ENCODE measurements at regions not wholly inside any gene's neighbourhood (a gene's known extent, or its start where the extent isn't known, plus 50 kb on each side); places are given as distances from the start of the nearest gene placed in this dataset.
A peak's percentile ranks its signal among the peaks of the same experiment; 100 is the strongest.
"Not testable (repeated sequence)": the region's sequence is repeated elsewhere in the genome, so short reads cannot be mapped to it uniquely, and the experiment has no call there.

DNA sequence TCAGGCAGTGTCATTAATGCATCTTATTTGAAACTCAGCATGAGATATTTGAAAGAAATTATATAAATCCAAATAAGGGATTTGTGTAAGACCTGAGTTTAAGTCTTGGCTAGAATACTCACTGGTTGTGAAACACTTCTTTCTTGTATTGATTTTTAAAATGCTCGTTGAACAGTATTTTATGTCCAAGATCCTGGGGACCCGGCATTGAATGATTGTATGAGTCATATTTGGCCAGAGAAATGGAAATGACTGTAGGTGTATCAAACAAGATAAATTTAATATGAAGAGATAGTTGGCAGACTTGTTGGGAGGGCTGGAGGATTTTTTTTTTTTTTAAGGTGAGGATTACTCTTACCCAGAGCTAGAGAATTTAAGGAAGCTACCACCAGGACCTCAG is 606.1 kb upstream of the CPEB2 start:
- DNase-seq: no peak

DNA sequence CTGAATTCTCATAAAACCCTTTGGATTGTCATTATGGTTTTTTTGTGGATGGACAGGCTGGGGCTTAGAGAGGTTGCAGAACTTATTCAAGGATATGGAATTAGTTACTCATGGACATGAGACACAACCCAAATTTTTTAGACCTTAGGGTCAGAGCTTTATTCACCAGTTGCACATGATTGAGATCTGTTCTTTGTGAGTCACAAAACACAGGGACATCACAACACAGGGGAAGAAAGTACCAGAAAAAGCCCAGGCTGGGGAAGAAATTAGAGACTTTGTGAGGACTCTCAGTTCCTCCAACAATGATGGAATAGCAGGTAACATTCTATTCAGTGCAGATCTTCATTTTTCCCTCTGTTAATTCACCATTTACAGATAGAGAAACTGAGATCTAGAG is 602.4 kb upstream of the CPEB2 start:
- DNase-seq: no peak

DNA sequence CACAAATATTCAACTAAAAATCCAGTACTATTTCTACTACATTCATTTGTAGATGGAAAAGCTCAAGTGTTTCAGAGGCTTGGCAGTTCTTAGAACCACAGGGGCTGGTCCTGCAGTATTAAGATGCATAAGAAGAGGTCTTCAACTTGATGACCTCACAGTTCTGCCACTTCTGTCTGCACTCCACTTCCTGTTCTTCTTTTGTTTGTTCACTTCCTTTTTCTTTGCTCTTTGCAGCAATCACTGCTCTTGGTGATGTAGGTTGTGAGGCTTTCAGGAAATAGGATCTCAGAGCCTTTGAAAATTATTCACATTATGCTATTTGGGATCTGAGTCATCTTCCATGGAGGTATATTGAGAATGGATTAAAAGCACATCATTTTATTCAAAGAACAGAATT is 602.0 kb upstream of the CPEB2 start:
- DNase-seq: peak; percentile 29 to 44

DNA sequence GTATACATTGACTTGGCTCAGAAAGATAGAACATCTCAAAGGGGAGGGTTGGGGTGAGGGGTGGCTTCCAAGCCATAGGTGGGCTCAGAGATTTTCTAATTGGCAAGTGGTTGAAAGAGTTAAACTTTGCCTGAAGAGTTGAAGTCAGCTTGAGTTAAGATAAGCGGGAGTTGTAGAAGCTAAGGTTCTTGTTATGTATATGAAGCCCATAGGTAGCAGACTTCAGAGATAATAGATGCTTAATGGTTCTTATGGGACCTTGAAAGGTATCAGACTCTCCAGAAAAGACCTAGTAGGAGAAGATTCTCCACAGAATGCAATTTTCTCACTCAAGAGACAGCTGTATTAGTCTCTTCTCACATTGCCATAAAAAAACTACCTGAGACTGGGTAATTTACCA is 599.1 kb upstream of the CPEB2 start:
- no peak for DNase-seq

DNA sequence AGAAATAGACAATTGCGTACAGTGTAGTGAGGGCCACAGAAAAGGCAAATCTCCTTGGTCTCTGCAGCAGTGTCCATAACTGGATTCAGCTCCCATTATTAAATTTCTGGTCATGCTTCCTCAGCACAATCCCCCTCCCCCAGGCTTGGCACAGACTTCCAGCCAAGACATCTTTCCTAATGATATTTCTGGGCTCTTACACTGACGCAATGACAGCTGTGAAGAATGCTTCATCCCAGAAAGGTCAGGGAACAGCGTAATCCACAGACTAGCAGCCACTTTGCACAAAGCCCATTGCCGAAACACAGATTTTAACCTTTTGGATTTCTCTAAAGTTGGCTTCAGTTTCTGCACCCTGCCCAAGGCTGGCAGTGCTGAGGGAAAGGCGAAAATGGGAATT is 597.6 kb upstream of the CPEB2 start:
- no peak for DNase-seq

DNA sequence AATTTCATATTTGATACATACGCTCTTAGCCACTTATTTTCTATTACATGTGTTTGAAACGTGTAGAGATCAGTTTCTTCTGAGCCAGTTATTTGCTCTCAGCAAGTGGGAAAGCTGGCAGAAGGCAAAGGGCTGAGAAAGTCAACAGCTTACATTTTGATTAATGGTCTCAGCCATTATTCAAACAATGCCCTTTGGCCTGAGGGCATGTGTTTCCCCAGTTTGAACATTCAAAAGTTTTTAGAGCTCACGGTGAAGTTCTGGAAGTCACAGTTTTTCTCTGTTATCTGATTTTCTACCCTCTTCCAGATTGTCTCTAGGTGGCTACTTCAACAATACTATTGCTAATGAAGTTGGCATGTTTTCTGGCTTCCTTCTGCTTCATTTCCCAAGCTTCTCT is 591.8 kb upstream of the CPEB2 start:
- DNase-seq: no peak

DNA sequence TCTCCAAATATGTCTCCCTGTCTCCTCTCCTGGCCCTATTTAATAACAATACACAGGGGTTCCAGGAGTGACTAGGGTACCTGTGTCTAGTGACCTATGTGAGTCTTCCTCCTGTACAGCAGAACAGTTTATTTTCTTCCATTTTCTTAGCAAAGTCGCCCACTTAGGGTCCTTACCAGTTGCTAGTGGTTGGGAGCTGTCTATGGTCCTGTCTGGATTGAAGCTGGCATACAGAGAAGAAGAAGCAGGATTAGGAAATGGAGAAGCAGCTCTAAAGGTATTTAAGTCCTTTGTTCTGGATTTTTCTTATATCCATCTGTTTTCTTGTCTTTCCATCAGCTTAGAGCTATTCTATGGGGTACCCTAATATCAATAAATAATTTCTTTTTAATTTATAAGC is 587.1 kb upstream of the CPEB2 start:
- DNase-seq: no peak

DNA sequence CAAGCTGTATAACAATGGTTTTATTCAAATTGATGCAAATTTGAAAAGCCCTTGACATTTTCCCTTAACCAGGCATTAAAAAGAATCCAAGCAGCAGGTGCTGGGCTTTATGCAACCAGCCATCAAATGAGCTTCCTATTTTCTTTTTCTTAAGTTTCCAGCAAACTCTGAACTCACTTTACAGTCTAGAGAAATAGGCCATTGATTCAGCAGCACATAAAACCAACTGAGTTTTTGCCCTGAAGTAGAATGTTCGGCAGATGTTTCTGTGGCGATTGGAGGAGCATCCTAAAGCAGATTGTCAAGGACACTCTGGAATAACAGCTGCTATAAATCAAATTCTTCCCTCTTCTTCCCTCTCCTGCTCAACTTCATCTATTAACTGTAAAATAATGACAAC is 582.8 kb upstream of the CPEB2 start:
- no peak for DNase-seq

DNA sequence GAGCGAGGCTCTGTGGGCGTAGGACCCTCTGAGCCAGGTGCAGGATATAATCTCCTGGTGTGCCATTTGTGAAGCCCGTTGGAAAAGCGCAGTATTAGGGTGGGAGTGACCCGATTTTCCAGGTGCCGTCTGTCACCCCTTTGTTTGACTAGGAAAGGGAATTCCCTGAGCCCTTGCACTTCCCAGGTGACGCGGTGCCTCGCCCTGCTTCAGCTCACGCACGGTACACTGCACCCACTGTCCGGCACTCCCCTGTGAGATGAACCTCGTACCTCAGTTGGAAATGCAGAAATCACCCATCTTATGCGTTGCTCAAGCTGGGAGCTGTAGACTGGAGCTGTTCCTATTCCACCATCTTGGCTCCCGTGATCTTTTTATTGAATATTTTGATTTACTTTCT is 576.0 kb upstream of the CPEB2 start:
- not testable (repeated sequence) for DNase-seq

DNA sequence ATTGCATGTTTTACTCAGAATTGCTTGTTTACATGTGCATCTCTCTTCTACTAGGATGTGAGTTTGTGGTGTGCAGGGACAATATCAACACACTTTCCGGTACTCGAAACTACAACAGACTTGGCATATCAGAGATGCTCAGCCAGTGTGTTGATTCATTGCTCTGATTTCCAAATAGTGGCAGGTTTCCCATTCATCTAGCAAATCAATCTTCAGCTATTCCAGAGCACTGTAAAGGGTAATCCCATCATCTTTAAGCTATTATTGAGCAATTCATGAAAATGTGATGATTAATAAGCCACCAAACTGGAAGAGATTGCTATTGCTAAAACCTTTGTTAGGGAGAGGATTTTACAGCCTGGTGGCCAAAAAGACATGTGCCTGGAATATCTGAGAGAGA is 574.2 kb upstream of the CPEB2 start:
- no peak for DNase-seq

DNA sequence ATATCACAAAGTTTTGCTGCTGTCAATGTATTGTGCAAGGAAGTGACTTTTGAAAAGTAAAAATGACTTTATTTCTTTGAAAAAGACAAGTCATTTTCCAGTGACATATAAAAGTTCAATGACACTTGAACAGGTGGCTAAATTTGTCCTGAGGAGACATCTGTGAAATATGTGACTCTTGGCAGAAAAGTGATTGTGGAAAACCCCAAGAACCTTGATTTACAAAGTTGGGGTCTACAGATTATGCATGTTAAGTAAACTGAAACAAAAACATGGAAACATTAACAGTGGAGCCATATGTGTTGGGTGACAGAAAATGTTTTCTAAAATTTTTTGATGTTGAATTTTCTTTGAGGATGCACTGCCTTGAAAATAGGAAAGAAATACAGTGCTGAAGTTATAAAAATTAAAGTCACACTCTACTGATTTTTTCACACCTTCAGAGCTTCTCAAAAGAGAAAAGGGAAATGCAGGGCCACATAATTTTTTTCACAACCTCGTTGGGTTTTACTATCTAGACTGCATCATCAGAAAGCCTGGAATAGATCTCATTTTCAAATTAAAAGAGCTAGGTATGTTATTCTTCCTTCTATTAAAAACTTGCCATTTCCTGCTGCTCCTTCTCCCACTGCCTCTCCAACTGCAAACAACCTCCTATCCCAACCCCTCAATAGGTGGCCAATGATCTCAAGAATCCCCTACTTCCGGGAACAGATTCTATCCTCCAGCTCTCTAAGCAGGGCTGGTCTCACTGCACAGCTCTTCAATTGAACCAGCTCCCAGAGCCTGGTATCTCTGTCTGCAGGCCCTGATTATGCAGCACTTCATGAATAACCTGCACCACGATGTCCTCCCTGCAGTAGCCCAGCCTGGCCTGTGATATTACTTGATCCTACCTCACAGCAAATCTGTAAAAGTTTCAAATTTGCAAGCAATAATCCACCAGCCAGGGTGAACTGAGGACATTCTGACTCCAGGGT is 570.8 kb upstream of the CPEB2 start:
- no peak for DNase-seq

DNA sequence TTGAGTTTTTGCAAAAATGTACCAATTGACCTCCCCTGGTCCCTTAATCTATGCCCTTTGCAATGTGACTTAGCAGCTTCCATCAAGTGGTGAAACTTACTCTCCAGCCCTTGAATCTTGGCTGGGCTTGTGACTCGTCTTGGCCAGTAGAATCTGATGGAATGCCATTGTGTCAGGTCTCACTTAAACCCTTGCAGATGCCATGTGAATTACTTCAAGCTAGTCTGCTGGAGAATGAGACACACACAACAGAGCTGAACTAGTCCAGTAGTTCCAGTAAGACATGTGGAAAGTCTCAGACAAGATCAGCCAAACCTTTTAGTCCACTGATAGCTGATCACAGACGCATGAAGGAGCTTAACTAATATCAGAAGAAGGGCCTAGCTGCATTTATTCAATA is 567.8 kb upstream of the CPEB2 start:
- no peak for DNase-seq

DNA sequence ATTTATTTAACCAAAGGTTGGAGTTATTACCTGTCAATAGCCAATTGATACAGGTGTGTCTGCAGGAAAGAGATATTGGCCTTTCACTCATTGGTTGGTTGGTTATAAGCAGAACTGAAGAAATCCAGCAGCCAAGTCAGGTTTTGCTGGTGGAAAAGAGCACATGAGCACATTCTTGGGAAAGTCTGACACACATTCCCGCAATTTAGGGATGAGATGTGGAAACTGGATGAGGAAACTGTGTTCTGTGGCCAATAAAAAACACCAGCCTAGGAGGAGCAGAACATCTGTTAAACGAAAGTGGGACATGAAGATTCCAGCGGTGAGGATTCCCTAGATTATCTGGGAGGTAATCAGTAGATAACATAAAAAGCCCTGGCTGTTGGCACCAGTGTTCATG is 567.4 kb upstream of the CPEB2 start:
- no peak for DNase-seq

DNA sequence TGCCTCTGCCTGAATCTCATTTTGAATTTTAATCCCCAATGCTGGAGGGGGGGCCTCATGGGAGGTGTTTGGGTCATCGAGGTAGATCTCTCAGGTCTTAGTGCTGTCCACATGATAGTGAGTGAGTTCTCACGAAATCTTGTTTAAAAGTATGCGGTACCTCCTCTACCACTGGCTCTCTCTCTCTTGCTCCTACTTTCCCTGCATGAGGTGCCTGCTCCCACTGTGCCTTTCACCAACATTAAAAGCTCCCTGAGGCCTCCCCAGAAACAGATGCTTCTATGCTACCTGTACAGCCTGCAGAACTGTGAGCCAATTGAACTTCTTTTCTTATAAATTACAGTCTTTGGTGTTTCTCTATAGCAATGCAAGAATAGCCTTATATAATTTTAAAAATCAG is 560.7 kb upstream of the CPEB2 start:
- DNase-seq: no peak

DNA sequence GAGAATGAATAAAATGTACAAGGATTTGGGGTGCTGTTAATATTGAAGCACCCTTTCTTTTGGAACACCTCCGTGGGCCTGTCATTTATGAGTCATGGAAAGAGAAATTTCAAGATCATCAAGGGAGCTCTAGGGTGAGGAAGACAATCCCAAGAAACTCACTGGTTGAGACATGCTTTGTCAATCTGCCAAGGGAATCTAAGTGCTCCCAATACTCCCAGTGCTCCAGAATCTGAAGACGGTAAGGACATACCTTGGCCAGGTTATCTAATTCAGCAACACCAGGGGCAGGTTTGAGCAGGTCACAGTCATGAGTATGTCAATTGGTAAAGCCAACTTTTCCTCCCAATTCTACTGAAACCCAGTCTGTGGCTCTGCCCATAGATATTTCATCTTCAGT is 556.4 kb upstream of the CPEB2 start:
- no peak for DNase-seq

DNA sequence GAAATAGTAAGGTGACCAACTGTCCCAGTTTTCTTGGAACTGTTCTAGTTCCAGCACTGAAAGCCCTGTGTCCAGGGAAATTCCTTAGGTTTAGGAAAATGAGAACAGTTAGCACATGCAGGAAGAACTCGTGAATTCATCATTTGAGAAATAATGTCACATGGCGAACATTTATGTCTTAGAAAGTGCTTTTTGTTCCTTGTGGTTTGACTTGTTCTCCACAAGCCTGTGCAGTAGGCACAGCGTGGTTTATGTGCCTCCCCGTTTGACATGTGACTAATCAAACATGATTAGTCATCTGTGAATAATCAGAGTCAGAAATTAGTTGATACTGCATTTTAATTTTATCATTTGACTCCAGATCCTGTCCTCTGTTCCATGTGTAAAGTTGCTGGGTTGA is 556.0 kb upstream of the CPEB2 start:
- peak in 1 of 2 donors; percentile 16 for DNase-seq

DNA sequence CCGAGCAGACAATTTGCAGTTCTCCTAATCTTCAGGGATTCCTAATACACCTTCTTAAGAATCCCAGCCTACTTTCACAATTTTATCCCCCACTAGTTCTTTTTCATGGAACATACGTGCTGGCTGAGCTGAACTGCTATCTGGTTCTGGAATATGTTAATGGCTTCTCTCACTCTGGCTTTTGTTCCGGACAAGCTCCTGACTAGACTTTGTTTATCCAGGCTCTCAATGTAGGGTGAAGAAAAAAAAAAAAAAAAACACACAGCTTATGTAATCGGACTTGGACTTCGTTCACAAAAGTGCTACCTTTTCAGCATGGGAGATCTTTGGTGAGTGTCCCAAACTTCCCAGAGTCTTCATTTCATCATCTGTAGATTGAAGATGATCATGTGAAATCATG is 555.4 kb upstream of the CPEB2 start:
- no peak for DNase-seq

DNA sequence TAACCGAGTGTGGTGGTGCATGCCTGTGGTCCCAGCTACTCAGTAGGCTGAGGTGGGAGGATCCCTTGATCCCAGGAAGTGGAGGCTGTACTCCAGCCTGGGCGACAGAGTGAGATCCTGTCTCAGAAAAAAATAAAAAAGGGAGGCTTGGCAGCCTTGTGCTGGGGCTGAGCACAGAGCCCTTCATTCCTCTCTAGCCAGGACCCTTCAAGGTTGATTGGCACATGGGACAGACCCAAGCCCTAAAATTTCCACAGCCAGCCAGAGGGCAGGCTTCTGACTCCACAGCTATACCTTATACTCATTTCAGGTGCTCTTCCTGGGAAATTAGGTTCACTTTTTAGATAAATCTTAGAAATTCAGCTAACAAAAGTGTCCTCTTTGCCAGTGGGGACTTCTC is 553.0 kb upstream of the CPEB2 start:
- no peak for DNase-seq

DNA sequence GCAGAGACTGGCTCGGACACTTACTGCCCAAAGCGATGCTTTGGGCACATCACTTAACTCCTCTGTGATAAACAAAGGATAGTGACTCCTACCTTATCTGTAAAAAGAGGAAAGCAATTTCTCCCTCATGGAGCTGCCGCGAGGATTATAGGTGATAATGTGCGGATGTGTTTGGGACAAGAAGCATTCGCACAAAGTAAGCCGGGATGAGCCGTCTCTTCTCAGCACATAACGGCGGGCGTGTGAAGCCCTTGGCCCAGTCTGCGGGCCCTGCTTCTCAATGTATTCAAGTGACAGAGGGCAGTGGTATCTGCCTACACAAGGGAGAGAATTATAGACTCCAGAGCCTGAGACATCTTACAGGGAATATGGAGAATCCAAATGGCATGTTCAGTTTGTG is 550.3 kb upstream of the CPEB2 start:
- DNase-seq: no peak

DNA sequence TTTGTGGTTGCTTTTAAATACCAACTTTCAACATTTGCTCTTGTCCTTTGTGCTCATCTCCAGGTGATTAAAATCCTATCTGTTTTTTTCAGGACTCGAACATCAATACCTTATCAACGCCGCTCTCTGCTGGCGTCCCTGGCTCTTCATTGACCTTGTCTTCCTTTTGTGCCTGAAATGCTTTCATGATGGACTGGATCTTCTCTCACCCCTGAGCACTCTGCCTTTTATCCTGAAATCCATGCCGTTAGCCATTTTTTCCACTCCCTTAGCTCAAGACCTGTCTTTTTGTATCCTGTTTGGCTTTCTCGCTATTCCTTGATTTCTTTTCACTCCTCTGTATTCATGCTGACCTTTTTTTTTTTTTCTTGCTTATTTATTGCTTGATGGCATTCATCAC is 549.5 kb upstream of the CPEB2 start:
- no peak for DNase-seq

DNA sequence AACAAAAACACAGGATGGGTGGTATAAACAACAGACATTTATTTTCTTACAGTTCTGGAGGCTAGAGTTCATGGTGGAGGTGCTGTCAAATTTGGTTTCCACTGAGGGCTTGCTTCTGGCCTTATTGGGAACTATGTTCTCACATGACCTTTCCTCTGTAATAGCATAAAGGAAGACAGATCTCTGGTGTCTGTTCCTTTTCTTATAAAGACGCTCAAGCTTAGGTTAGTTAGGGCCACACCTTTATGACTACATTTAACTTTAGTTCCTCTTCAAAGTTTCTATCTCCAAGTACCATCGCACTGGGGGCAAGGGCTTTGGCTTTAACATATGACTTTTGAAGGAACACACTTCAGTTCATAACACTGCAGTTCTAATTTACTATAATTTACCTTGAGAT is 543.8 kb upstream of the CPEB2 start:
- DNase-seq: no peak

DNA sequence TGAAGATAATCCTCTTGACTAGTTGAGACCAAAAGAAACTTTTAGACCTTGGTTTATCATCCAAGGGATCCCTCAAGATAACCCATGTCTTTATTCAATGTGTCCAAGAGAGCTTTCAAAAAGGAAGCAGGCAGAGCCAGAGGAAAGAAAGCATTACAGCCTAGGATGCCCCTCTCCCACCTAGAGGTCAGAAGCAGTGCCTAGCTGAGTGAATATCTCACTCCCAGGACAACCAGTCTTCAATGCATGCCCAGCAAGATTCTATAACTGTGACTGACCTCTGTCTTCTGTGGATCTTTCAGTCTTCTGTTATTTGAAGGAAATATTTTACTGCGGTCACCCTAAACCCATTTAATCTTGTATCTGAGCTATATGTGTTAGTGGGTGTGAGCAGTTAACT is 537.2 kb upstream of the CPEB2 start:
- DNase-seq: no peak

DNA sequence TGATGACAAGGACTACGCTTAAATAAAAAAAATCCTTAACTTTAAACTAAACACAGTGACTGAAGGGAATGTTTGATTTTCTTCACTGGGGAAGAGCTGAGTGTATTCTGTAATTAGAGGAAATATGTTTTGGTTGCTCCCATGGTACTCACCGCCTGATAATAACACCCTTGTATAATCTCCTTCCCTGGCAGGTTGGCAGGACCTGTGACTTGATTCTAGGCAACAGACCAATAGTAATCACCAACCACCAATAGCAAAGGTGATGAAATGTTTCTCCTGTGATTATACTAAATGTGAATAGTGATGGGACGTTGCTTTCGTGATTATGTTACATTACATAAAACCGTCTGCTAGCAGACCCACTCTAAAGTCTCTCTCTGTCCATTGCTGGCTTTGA is 536.8 kb upstream of the CPEB2 start:
- DNase-seq: no peak

DNA sequence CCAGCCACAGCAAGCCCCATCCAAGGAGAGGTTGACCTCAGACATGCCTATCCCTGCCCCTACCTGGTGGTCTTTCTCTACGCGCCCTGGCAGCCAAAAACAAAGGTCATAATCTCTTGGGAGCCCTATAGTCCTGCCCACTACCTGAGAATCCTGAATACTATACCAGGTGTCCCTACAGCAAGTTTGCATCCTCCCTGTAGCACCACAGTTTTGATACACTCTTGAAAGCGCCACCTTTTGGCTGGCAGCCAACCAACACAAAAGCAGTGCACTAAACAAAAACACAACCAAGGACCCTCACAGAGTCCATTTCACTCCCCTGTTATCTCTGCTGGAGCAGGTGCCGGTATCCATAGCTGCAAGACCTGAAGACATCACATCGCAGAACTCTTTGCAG is 523.8 kb upstream of the CPEB2 start:
- no peak for DNase-seq

DNA sequence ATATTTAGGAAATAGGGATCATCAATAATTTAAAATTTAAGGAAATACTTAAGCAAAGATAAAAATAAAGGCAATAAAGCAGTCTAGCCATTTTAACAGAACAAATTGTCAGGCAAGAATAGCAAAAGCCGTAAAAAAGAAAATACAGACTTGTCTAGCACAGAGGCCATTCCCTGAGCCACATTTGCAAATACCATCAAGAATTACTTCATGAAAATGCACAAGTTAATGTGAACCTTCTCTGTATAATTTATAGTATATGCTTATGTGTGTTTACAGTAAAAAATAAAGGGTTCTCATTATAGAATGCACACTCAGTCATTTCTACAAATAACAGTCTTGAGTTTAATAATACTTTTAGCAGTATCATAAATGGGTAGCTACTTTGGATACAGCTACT is 505.9 kb upstream of the CPEB2 start:
- no peak for DNase-seq

Data from inflammatory macrophage treated with lipopolysaccharide for 1 hour (primary cell).